GM11168 (cell line): ENCODE measurements at regions not wholly inside any gene's neighbourhood (a gene's known extent, or its start where the extent isn't known, plus 50 kb on each side); places are given as distances from the start of the nearest gene placed in this dataset.
"Not testable (repeated sequence)": the region's sequence is repeated elsewhere in the genome, so short reads cannot be mapped to it uniquely, and the experiment has no call there.

Experiments used
- in situ Hi-C: fragments of 300-500 bp; cut with MboI; formaldehyde crosslinking; loops from one replicate; pipeline ENCODE4 v1.12.0; 2022; ENCODE audit warnings: low sequenced_read_pairs; ENCODE audit not compliant: unreplicated experiment

GRCh38 chr13:47718556-47718955 is 282.5 kb downstream of the SUCLA2 start:
- in situ Hi-C loops: no loop called here

- in situ Hi-C loops: no loop called here
These were observed 292.7 kb downstream of the SUCLA2 start for GRCh38 chr13:47708386-47708785.

- in situ Hi-C loops: no loop called here
These were observed 293.7 kb downstream of the SUCLA2 start for GRCh38 chr13:47707414-47707813.

GRCh38 chr13:47705185-47705584 is 295.9 kb downstream of the SUCLA2 start:
- in situ Hi-C loops: no loop called here

GRCh38 chr13:47696674-47697073 is 304.4 kb downstream of the SUCLA2 start:
- in situ Hi-C loops: no loop called here

- in situ Hi-C loops: no loop called here
These were observed 313.5 kb downstream of the SUCLA2 start for GRCh38 chr13:47687577-47687976.

- in situ Hi-C loops: not testable (repeated sequence)
These were observed 315.9 kb downstream of the SUCLA2 start for GRCh38 chr13:47685156-47685555.

GRCh38 chr13:47680748-47681147 is 320.3 kb downstream of the SUCLA2 start:
- in situ Hi-C loops: no loop called here

GRCh38 chr13:47679401-47679800 is 321.7 kb downstream of the SUCLA2 start:
- in situ Hi-C loops: no loop called here

- in situ Hi-C loops: no loop called here
These were observed 322.7 kb downstream of the SUCLA2 start for GRCh38 chr13:47678201-47678968.

GRCh38 chr13:47675871-47676270 is 325.2 kb downstream of the SUCLA2 start:
- in situ Hi-C loops: no loop called here

- in situ Hi-C loops: no loop called here
These were observed 327.8 kb downstream of the SUCLA2 start for GRCh38 chr13:47673009-47673850.

GRCh38 chr13:47672245-47673008 is 328.6 kb downstream of the SUCLA2 start:
- in situ Hi-C loops: no loop called here

- in situ Hi-C loops: no loop called here
These were observed 329.3 kb downstream of the SUCLA2 start for GRCh38 chr13:47671776-47672175.

GRCh38 chr13:47665043-47665442 is 336.0 kb downstream of the SUCLA2 start:
- in situ Hi-C loops: no loop called here

- in situ Hi-C loops: no loop called here
These were observed 340.0 kb downstream of the SUCLA2 start for GRCh38 chr13:47661076-47661475.

GRCh38 chr13:47656651-47657050 is 344.4 kb downstream of the SUCLA2 start:
- in situ Hi-C loops: no loop called here

GRCh38 chr13:47650209-47650608 is 350.9 kb downstream of the SUCLA2 start:
- in situ Hi-C loops: no loop called here

- in situ Hi-C loops: no loop called here
These were observed 354.1 kb downstream of the SUCLA2 start for GRCh38 chr13:47647001-47647400.

- in situ Hi-C loops: no loop called here
These were observed 354.8 kb downstream of the SUCLA2 start for GRCh38 chr13:47646298-47646697.
